ENCODE measurements at regions not wholly inside any gene's neighbourhood (a gene's known extent, or its start where the extent isn't known, plus 50 kb on each side); places are given as distances from the start of the nearest gene placed in this dataset.
"Not testable (repeated sequence)": the region's sequence is repeated elsewhere in the genome, so short reads cannot be mapped to it uniquely, and the experiment has no call there.

DNA sequence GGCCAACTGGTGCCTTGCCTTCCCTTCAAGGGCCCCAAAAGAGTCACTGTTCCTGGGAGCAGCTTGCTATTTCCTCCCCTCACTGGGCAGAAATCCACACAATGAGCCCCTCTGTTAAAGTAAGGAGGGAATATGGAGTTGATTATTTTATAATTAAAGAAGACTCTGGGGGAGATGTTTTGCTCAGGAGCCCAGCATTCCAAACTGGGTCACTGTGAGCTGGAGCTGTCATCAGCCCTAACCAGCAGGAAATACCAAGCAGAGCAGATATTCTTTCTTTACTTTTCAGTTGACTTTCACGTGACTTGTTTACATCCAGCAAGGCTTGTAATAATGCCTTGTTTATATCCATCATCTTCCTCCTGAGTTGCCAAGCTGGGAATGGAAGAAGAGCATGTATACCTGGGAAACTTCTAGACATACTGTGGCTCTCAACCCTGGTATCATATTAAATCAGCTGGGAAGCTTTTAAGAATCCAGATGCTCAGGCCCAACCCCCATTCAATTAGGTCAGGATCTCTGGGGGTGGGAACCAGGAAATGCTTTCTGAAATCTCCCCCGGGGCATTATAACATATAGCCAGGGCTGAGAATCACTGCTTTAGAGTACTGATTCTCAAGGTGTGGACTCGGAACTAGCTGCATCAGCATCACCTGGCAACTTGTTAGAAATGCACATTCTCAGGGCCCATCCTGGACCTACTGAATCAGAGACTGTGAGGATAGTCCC is 175.6 kb upstream of the MYLIP start:
- DNase-seq, result no peak

DNA sequence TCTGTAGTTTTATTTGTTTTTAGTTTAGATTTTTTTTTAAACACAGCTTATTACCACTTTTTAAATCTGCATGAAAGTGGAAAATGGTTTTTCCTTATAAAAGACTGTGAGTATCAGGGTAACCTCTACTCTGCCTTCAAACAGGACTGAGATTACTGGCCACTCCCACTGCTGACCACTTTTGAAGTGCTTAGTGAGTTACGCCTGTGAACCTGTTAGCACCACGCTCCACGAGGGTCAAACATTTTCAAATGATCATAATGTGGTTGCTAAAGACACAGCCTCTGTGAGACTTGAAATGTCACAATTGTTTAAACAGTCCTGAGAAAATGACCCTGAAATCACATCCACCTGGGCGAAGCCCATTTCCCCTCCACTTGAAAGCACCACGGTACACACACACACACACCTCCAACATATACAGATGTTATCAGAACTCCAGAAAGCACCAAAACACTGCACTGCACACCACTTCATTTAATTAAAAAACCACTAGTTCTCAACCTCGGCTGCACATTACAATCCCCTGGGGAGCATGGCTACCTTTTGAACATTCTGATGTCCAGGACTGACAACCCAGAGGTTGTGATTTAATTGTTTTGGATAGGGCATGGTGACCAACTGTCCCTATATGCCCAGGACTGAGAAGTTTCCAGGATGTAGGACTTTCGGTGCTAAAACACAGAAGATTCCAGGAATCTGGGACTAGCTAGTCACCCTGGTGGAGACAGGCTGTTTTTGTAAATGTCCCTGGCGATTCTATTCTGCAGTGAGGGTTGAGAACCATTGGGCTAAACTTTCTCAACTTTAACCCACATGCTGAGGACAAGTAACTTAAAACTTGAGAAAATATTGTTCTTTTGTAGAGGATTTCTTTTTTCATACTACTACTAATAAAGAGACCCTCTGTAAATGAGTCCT is 176.4 kb upstream of the MYLIP start:
- no peak for DNase-seq

DNA sequence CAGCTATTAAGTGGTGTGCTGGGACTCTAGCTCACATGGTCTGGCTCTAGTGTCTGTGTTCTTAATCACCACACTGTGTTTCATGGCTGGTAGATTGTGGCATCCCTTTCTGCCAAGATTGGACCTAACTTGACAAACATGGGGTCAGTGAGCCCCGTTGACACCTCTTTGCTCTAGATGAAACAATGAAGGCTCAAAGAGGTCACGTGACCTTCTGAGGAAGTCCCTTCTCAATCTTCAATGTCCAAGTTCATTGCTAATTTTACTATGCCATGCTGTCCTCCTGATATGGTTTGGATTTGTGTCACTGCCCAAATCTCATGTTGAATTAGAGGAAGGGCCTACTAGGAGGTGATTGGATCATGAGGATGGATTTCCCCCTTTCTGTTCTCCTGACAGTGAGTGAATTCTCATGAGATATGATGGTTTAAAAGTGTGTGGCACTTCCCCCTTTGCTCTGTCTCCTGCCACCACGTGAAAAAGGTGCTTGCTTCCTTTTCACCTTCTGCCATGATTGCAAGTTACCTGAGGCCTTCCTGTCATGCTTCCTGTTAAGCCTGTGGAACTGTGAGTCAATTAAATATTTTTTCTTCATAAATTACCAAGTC is 177.8 kb upstream of the MYLIP start:
- no peak for DNase-seq

DNA sequence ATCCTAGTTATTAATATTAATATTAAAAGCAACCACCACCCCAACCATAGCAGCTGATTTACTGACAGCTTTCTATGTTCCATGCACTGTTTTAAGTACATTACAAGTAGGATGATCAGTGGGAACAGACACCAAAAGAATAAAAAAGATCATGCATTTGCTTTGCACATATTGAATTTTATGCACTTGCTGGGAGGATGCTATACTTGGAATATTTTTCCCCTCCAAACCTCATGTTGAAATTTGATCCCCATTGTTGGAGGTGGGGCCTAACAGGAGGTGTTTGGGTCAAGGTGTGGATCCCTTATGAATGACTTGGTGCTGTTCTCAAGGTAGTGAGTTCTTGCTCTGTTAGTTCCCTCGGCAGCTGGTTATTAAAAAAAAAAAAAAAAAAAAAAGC is 178.9 kb upstream of the MYLIP start:
- no peak for DNase-seq

DNA sequence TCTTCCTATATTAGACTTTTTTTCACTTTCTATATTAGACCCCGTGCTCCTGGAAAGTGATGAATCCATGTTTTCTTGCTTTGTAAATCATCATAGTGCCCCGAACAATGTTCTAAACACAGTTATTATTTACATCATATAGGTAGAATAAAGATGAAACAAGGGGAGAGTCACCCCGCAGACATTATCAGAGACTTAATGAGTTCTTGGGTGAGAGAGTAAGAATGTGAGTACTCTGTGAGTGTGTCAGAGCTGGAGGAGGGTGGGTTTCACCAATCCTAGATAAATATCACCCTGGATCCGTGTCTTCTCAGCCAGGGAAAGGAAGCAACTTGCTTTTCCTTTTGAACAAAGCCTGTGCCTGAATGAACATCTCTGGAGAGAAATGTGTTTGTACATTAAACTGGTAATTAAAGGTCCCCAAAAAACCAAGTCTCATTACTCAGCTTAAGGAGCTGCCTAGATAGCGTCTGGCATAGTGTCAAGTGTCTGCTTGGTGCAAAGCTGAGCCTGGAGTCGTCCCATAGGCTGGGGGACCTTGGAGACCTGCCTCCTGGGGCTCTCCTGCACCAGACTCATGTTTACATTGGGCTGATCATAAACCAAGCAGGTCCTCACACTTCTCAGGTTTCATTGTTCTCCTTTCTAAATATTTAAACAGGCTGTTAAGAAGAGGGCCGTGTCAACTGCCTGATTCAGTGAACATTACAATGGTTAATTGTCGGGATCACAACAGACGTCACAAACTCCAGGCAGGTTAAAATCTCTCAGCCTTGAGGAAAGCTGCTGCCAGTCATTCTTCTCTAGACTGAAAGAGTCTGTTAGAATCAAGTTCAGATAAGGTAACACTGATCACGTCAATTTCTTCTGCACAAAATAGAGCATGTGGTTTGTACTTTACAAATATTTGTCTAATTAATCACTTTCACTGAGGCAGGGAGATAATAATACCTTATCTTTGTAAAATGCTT is 179.7 kb upstream of the MYLIP start:
- DNase-seq, result no peak

DNA sequence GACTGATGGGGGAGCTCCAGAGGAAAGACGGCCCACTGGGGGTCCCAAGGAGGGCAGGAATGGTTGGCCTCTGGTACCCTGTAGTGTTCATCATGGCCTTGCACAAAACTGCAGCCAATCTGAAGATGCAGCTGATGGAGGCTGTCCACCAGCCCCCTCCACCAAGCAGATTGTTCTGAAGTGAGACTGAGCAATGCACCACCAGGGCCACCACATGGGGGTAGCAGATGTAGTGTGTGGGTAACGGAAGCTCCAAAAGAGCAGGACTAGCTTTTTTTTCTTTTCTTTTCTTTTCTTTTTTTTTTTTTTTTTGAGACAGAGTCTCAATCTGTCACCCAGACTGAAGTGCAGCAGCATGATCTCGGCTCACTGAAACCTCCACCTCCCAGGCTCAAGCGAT is 181.0 kb upstream of the MYLIP start:
- DNase-seq, result no peak

DNA sequence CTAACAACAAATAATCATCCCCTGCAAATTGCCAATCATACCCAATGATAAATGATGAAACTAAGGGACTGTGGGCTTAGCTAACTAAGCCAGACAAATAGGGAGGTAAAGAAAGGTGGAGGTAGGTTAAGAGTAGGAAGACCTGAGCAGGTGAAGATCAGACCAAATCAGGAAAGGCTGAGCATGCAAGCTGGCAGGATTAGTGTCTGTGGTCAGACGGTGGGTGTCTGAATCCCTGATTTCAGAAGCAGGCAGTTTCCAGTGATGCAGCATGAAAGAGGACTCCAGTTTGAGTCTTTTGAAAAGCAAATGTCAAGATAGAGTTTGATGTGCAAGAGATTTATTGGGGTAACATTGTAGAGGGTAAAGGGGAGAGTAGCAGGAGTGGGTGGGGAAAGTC is 181.4 kb upstream of the MYLIP start:
- DNase-seq, result no peak

DNA sequence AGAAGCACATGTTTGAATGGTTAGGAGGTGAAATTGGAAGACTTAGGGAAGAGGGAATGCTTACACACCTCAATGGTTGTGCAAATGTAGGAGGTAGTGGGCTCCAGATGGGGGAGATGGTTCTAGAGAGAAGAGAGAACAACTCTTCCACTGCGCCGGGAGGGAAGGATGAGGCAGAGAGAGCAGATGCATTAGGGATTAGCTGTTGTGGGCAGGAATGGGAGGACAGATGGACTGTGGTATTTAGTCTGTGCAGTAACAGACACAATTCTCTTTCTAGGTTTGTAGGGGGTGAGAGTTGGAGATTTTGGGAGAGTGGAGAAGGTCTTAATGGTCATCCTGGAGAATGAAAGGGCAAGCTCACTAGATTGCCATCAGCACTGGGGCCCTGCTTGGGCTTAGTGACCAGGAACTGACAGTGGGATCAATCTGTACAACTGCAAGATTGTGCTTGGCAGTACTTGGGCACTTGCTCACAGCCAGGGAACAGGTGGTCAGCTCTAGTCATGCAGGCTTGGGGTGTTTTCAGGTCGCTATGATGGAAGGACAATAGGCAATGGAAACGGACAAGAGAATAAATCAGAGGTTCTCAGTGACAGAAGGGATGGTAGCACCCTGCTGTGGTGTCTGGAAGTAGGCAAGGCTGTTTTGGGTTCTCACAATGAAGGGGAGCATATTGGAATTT is 182.0 kb upstream of the MYLIP start:
- DNase-seq, result no peak

DNA sequence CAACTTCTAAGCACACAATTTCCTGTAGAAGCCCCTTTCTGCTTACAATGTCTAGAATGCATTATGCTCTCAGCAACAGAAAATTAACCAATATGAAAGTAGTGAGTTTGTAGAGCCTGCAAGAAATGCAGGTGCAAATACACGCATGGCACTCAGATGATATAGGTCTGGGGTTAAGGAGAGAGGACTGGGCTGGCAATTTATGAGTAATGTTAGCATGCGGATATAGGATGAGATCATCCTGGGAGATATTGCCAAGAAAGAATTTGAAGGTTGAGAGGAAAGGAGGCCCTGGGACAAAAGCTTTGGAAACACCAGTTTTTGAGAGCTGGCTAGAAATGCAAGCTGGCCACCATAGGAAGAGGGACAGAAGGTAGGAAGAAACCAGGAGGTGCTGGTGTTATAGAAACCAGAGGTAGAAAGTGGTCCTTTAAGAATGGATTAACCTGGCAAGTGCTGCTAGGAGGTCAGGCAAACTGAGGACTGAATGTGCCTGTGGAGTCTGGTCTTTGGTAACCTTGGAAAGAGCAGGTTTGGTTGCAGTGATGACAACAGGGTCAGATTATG is 183.2 kb upstream of the MYLIP start:
- no peak for DNase-seq

DNA sequence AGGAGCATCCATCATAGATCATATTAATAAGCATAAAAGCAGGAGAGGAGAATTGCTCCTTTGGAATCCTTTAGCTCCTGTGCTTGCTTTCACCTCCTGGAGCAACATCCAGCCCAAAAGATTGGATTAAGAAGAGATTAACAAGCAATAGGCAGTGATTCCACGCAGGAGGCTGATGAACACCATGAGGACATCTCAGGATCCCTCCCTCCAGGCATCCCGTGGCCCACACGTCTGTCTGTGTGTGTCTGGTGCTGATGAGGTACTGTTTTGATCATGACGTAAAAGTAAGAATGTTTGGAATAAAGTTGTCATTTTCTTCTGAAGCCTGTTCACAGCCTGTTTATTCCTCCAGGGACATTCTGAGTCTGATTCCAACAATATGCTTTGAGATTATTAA is 185.5 kb upstream of the MYLIP start:
- no peak for DNase-seq

DNA sequence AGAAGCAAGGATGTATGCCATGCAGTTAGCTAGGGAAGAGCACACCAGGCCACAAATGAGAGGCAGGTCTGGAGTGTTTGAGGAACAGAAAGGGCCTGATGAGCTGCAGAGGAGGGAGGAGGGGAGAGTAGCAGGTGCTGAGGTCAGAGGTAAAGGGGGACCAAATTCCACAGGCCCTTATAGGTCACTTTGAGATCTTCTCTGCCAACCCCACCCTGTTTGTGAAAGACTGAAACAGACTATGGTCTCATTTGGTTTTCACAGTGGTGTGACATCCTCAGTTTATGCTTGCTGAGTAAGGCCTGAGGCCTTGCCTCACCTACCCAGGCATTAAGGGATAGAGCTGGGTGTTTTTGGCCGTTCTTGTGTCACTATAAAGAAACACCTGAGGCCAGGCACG is 187.7 kb upstream of the MYLIP start:
- DNase-seq, result no peak

DNA sequence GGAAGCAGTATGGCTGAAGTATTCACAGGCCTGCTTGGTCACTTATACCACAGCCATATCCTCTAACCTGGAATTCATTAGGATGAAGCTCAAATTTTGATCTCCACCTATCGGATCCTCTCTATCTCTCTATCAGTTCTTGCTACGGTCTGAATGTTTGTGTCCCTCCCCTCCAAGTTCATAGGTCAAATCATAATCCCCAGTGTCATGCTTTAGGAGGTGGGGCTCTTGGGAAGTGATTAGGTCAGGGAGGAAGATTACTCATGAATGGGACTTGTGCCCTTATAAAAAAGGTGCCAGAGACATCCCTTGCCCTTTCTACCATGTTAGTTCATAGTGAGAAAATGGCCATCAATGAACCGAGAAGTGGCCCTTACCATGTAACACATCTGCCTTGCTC is 190.8 kb upstream of the MYLIP start:
- no peak for DNase-seq

DNA sequence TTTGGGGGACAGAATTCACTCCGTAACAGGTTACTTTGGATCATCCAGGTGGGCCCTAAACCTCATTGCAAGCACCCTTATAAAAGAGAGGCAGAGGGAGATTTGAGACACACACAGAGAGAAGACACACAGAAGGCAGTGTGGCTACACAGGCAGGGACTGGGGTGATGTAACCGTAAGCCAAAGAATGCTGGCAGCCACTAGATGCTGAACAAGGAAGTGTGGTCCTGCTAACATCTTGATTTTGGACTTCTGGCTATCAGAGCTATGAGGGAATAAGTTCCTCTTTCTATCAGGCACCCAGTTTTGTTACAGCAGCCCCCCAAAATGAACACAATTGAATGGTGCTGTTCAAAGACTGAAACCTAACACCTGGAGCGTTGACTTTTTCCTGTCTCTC is 191.3 kb upstream of the MYLIP start:
- no peak for DNase-seq

DNA sequence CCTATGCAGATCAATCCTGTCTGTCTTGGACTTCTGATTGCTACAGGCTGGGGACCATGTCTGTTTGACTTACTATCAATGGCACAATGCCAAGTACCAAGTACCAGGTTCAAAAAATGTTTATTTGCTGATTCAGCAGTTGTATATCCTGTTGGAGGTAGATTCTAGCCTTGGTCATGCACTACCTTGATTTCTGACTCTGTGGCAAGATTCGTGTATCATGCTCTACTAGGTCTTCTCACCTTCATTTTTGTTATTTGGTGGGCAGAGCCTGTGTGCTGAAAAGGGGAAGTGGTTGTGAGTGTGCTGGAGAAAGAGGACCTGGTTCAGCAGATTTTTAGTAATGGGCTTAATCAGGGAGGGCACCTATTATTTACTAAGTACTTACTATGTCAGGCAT is 192.4 kb upstream of the MYLIP start:
- DNase-seq, result no peak

DNA sequence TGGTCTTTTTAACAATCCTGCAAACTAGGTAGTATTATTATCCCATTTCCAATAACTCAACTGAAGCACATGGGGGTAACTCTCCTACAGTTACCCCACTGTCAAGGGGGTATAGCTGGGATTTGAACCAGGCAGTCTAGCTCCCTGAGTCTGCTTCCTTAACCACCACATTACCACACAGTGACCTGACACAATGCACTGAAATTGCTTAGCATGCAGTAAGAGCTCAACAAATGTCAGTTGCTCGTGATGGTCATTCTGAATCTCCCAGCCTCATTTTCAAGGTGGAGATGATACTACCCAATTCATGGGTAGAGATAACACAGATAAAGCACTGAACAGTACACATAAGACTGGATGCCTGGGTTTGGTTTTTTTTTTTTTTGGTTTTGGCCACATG is 193.2 kb upstream of the MYLIP start:
- DNase-seq, result no peak

DNA sequence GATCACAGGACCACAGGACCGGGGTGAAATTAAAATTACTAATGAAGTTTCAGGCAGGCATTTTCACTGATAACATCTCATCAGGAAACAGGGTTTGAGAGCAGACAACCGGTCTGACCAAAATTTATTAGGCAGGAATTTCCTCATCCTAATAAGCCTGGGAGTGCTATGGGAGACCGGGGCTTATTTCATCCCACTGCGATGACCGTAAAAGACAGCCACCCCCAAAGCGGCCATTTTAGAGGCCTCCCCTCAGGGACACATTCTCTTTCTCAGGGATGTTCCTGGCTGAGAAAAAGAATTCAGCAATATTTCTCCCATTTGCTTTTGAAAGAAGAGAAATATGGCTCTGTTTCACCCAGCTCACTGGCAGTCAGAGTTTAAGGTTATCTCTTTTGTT is 197.2 kb upstream of the MYLIP start:
- not testable (repeated sequence) for DNase-seq

DNA sequence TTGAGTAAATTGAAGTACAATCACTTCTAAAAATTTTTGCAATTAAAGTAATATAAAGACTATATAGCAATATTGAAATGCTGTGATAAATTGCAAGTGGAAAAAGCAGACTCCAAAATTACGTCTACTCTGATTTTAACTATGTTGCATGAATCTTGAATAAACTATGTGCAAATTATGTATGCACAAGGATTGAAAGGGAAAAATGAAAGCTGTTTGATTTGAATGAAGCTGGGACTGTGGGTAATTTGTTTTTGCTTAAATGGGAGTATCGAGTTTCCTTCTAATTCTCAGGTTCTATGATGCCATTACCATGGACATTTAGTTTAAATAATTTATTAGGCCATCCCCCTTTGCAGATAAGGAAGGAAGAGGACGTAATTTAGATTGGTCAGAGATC is 198.7 kb upstream of the MYLIP start:
- DNase-seq, result no peak

DNA sequence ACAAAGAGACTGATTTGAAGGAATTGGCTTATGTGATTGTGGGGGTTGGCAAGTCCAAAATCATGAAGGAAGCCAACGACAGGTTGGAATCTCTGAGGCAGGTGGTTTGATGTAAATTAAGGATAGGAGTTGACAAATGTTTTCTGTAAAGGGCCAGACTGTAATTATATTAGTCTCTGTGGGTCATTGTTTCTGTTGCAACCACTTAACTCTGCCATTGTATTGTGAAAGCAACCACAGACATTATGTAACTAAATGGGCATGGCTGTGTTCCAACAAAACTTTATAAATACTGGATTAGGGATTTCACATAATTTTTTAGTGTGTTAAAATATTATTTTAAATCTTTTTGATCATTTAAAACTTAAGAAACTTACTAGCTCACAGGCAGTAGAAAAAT is 199.2 kb upstream of the MYLIP start:
- no peak for DNase-seq

DNA sequence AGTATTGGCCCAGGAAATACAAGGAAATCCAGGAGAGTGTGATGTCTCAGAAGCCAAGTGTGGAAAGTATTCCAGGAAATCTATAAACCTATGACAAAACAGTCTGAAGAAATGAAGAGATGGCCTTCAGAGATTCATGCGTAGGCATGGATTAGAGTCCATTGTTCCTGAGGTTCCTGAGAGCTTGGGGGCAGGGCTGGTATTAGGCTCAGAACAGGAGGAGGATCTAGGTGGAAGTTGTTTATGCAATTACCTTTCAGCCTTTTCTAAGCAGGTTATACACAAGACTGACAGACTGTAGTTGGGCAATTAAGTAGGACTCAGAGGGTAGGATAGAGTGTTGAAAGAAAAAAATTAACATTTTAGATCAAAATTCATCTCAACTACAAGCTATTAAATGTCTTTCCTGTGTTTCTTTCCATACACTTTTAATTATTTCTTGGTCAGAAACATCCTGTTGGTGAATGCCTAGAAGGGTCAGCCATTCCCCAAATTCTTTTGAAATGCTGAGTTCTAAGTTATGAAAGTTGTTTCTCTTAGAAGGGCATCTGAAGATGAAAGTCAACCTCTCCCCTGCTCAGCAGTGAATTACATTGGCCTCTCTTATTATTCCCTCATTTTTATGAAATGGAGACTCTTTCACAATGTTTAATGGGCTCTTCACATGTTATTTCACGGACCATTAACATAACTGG is 201.2 kb upstream of the MYLIP start:
- DNase-seq, result no peak

DNA sequence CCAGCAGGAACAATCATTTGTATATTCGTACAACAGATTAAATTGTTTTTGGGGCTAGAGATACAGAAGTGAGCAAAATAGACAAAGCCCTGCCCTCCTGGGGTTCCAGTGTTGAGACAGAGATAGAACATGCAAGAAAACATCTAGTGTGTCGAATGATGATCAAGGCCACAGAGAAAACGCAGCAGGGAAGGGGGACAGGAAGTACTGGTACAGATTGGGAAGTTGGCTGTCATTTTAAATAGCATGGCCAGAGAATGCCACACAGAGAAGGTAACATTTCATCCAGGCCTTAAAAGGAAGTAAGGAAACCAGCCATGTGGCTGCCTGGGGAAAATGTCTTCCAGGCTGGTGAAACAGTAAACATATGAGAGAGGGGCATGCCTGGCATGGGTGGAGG is 202.6 kb upstream of the MYLIP start:
- DNase-seq, result no peak

DNA sequence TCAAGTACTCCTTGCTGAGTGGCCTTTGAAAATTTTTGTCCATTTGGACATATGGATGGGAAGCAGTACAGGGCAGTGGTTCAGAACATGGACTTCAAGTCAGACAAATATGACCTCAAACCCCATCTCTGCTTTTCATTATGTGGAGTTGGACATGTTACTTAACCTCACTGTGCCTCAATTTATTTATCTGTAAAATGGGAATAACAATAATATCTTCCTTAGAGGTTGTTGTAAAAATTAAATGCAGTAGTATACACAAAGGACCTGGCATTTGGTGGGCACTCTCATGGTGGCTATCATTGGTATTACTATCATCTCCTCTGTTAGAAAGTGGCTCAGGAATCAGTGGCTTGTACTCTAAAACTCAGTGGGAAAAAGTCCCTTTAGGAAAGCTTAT is 204.0 kb upstream of the MYLIP start:
- DNase-seq, result no peak
